Left forelimb (tissue), 1 donor: ENCODE measurements at regions not wholly inside any gene's neighbourhood (a gene's known extent, or its start where the extent isn't known, plus 50 kb on each side); places are given as distances from the start of the nearest gene placed in this dataset.

Experiments
- DNase-seq: peaks from one replicate; pipeline ENCODE4 v3.0.0-alpha.2; 2018; ENCODE audit warnings: low spot score

GRCh38 chr2:117071556-117072102 is 742.9 kb upstream of the DDX18 start:
- no peak for DNase-seq

- DNase-seq, result no peak
These were observed 739.7 kb upstream of the DDX18 start for GRCh38 chr2:117074756-117075155.

GRCh38 chr2:117085256-117085655 is 729.2 kb upstream of the DDX18 start:
- DNase-seq, result no peak

- DNase-seq, result no peak
These were observed 728.8 kb upstream of the DDX18 start for GRCh38 chr2:117085737-117086136.

GRCh38 chr2:117086174-117086942 is 728.1 kb upstream of the DDX18 start:
- DNase-seq, result no peak

- DNase-seq, result no peak
These were observed 727.6 kb upstream of the DDX18 start for GRCh38 chr2:117086943-117087250.

- no peak for DNase-seq
These were observed 726.8 kb upstream of the DDX18 start for GRCh38 chr2:117087535-117088291.

- DNase-seq, result no peak
These were observed 723.3 kb upstream of the DDX18 start for GRCh38 chr2:117091041-117091837.

GRCh38 chr2:117101613-117102012 is 712.9 kb upstream of the DDX18 start:
- DNase-seq, result no peak

- DNase-seq, result no peak
These were observed 705.7 kb upstream of the DDX18 start for GRCh38 chr2:117108741-117109267.

- no peak for DNase-seq
These were observed 695.5 kb upstream of the DDX18 start for GRCh38 chr2:117118994-117119393.

- DNase-seq, result no peak
These were observed 691.1 kb upstream of the DDX18 start for GRCh38 chr2:117123362-117123761.

- no peak for DNase-seq
These were observed 687.8 kb upstream of the DDX18 start for GRCh38 chr2:117126656-117127055.

- DNase-seq, result no peak
These were observed 686.8 kb upstream of the DDX18 start for GRCh38 chr2:117127680-117128079.

- DNase-seq, result no peak
These were observed 686.0 kb upstream of the DDX18 start for GRCh38 chr2:117128461-117128860.

- DNase-seq, result no peak
These were observed 677.1 kb upstream of the DDX18 start for GRCh38 chr2:117137371-117137770.

GRCh38 chr2:117169036-117169765 is 645.3 kb upstream of the DDX18 start:
- DNase-seq, result no peak

GRCh38 chr2:117170897-117171296 is 643.6 kb upstream of the DDX18 start:
- DNase-seq, result no peak

- no peak for DNase-seq
These were observed 635.1 kb upstream of the DDX18 start for GRCh38 chr2:117179405-117179804.

- DNase-seq, result no peak
These were observed 623.5 kb upstream of the DDX18 start for GRCh38 chr2:117190856-117191559.

- no peak for DNase-seq
These were observed 619.1 kb upstream of the DDX18 start for GRCh38 chr2:117195381-117195780.
